ENCODE measurements at regions not wholly inside any gene's neighbourhood (a gene's known extent, or its start where the extent isn't known, plus 50 kb on each side); places are given as distances from the start of the nearest gene placed in this dataset.

DNA sequence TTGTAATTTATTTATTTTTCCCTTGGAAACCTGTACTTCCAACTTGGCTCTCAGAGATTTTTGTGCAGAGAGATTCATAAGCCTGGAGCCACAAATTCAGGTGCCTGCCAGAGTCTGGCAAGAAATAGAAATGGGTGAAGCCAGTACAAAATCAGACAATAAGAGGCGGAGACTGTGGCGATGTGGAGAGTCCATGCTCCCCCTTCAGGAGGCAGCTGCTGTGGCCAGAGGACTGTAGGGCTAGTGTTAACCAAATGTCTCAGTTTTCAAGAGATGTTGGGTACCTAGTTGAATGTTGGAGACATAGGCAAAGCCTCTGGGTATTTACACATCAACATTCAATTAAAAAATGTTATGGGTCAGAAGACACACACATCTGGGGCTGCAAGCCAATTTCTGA is 208.6 kb downstream of the PSAT1 start:
- DNase-seq (ENCODE audit: low spot score): no peak

DNA sequence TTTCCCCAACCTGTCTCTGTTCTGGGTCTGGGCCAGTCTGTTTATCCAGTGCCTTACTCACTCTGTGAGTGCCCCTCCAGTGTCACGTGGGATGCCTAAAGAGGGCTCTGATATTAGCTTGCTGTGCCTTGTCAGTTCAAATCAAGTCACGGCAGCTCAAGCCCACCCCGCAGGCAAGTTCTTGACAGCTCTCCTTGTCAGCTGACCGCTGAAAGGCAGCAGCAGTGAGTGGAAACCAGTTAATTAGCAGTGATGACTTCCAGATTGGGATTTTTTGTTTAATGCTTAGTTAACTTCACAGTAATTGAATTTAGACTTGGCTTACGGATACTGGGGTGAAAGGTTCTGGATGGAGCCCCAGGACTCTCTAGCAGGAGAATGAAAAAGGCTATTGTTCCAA is 210.1 kb downstream of the PSAT1 start:
- no peak for DNase-seq (ENCODE audit: low spot score)

DNA sequence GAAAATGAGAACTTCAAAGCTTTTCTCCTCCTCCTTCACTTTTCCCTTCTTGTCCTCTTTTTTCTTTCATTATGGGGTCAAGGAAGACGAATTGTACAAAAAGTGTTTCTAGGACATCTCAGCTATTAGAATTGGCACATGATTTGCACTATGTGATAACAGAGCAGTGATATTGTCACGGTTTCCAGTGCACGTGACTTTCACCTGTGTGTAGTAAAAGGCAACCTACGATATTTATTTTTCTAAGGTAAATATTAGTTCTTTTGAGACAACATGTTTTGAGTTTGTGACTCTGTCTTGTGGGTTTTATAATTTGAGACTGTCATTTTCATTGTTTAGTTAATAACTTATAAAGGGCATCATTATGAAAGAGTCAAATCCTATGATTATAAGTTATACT is 213.1 kb downstream of the PSAT1 start:
- DNase-seq (ENCODE audit: low spot score): no peak

DNA sequence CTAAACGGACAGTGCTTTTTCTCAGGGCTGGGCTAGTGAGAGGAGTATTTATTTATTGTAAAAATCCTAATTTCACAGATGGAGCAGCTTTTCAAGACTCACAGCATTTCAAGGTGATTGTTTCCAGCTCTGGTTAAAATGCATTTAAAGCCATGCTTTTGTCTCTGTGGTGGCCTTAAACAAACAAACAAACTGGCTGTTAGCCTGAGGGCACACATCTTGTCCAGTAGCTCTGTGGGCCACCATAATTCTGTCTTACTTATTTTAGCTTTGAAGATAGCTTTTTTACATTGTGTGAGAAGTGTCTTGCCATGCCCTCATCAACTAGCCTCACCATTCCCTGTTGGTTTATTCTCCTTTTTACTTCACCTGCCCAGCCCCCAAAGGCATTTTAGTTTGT is 218.2 kb downstream of the PSAT1 start:
- DNase-seq (ENCODE audit: low spot score): no peak

DNA sequence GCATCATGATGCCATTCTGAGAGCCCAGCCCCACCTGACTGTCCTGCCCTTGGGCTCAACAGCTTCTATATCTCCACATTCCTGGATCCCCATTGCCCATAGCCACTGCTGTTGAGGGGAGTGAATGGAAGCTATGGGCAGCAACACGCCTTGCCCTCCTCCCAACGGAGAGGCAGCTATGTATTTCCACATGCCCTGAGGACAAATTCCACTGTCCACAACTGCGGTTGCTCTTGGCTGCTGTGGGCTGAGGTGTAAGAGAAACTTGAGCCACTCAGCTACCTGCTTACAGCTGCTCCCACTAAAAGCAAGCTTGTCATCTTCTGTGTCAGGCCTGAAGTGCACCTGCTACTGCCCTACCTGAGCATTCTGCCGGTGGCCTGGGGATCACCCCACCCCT is 222.9 kb downstream of the PSAT1 start:
- no peak for DNase-seq (ENCODE audit: low spot score)

DNA sequence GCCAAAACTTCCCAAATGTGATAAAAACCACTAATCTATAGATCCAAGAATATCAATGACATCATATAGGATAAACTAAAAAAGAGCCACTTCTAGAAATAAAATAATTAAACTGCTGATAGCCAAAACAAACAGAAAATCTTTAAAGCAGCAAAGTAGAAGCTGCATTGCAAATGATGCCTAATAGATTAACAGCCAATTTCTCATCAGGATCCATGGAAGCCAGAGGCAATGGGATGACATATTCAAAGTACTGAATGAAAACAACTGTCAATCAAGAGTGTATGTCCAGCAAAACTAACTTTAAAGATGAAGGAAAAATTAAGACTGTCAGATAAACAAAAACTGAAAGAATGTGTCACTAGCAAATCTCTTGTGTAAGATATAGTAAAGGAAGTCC is 224.8 kb downstream of the PSAT1 start:
- DNase-seq (ENCODE audit: low spot score): no peak

DNA sequence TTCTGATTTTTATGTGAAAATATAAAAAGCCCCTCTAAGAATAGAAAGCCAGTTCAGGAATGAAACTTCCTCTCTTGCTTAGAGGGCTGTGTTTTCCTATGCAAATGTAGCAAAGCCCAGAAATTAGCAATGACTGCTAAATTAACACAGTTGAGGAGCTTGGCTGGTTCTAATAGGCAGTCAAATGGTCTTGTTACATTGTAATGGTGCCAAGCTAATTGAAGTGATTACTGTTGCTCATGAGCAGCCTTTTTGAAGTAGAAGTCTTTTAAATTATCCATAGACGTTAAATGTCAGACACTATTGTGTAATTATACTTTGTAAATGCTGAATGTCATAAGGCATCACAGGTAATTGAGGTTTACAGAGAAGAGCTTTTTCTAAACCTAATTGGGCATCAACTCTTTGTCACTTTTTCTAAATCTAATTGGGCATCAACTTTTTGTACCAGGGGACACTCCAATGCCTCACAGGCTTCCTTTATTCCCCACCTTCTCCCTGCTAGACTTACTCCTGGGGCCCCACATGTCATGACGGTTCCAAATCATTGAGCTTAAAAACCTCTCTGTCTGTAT is 229.1 kb downstream of the PSAT1 start:
- DNase-seq (ENCODE audit: low spot score): no peak

DNA sequence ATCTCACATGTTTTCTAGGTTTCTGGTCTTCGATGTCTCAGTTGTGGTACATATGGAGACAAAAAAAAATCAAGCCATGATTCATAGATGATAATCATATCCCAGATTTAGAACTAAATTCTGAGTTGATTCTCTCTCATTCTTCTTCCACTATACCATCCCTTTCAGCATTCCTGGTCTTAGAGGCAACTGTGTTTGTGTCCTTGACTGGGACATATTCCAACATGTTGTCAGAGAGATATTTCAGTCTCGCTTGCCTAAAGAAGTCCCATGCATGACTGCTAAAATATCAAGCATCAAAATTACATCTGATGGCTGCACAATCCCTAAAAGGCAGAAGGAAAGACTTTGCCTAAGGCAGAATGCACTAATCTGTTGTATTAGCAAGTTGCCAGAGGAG is 236.6 kb downstream of the PSAT1 start:
- no peak for DNase-seq (ENCODE audit: low spot score)

DNA sequence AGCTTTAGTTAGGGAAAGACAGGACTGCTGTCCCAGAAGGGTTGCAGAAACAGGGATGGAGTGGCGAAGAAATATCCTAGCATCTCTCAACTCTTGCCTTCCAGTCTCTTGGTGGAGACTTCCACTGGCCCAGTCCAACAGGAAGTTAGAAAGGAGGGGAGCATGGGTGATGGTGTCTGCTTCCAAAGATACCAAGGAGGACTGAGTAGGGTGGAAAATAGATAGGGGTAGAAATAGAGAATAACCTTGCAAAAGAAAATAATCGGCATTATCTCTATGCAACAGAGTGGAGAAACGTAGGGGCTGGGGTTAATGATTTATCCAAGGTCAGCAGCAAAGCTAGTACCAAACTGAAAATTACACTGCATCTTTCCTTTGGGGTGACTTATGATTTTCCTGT is 242.3 kb downstream of the PSAT1 start:
- DNase-seq (ENCODE audit: low spot score): no peak

DNA sequence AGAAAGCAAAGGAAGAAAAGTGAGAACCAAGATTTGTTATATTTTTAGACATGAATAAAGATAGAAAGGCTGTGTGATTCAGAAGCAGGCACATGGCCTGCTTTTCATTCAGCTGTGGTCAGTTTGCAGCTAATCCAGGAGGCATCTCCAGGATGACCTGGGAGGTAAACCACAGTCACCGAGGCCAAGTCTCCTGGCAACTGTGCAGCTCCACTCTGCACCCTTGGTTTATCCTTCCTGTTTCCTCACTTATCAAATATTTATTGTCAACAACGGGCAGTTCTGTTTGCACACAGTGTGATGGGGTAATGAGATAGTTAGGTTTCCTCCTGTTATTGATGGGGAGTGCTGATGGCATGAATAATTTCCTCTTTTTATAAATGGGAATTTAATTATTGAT is 243.0 kb downstream of the PSAT1 start:
- peak; percentile 32 for DNase-seq (ENCODE audit: low spot score)

DNA sequence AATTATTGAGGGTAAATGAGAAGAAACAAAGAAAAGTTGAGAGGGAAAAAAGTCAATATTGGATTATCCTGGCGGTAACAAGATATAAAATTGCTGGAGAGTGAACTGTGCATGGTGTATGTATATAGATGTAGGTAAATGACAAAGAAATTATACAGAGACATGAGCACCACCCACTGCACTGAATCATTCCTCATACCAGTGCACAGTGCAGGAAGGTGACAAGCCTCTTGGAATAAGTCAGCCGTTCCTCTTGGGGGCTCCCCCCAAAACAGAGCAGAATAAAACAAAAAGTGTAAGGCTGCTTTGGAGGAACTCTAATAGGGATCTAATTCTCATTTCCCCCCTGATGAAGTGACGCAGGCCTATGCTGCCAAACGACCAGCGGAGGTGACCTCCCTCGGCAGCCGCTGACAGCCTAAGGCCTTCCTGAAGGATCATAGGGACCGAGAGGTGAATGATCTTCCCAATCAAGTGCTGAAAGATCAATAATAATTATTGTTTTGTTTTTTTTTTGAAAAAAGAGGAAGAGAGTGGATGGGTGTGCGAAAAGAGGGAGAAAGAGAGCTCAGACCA is 245.0 kb downstream of the PSAT1 start:
- DNase-seq (ENCODE audit: low spot score): no peak

DNA sequence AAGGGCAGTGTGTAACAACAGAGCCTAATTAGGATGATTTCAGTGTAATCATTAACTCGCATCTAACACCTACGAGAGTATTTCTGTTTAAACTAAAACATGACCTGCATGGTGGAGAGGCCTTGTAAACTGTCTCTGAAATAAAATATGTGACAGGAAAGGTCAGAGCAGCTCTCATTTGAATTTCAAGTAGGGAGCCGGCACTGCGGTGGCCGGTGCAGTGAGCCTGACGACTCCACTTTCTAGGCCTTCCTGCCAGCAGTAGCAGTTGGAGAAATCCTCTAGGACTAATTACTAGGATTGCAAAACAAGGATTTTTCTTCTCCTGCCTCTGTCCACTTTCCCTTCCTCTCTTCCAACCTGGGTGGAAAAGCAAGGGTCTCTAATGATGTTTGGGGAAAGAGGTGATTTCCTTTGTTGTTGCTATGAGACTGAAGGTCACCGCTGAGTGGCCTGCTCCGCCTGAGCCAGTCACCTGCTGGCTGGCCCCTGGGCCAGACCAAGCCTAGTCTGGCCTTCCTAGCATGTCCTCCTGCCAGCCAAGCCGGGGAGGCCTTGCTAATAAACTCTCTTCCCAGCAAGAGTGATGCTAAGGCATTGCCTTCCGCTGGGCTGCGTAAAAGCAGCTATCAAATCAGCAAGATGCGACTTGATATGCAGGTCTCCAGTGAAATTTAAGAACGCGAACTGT is 245.7 kb downstream of the PSAT1 start:
- no peak for DNase-seq (ENCODE audit: low spot score)

DNA sequence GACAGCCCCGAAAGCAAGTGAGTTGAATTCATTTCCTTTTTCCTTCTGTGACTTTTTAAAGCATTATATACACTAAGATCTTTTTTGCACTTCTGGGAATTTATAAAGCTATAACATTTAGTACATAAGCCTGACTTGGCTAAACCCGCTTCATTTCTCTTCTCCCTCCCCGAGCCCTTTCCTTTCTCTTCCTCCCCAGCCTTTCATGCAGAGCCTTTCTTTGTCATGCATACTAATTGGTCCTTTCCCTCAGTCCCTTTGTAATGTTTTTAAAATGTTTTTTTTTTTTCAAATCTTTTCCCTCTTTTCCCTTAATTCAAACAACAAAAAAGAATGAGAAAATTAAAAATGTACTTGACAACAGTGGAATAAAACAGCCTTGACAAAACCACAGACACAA is 246.4 kb downstream of the PSAT1 start:
- DNase-seq (ENCODE audit: low spot score): no peak

DNA sequence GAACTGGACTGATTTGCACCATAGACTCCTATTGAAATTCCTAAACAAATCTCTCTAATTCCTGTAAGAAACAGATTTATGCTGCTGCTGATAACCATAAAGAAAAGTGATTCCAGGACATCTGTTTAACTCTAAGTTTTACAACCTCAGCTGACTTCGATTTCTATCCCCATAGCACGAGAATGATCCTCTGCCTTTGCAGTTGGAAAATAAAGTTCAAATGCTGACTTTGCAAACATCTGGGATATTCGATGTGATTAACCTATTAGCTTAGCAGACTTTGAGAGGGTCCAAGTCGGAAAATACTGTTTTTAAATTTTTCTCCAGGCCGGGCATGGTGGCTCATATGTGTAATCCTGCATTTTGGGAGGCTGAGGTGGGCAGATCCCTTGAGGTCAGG is 247.3 kb downstream of the PSAT1 start:
- no peak for DNase-seq (ENCODE audit: low spot score)

DNA sequence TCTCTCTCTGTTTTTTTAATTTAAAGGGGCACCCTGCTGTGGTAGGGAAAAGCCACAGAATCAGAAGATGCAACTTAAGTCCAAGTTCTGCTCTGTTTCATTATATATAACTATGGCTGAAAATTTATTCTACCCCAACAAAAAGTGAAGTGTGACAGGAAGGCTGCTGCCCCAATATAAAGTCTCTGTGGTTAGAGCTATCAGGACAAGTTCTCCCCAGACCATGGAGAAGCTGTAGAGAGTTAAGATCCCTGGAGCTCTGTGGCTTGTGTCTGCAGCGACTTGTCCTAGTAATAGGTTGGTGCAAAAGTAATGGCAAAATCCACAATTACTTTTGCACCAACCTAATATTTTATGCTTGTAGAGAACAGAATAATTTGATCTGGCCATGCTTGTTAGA is 250.9 kb downstream of the PSAT1 start:
- no peak for DNase-seq (ENCODE audit: low spot score)

DNA sequence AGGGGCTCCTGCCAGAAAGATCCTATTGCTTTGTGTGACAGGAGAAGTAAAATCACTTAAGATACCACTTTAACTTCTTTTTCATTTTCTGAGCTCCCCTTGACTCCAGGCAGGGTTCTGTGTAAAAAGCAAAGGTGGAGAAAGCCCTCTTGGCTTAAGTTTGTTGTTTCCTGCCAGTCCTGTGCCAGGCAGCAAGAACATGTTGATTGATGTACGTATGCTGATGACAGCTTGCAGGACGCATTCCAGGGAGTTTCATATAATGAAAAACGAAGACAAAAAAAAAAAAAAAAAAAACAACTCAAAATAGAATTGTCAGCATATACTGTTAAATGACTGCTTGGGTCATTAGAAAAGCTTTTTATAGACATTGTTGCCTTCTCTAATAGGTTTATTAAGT is 251.7 kb downstream of the PSAT1 start:
- DNase-seq (ENCODE audit: low spot score): no peak

DNA sequence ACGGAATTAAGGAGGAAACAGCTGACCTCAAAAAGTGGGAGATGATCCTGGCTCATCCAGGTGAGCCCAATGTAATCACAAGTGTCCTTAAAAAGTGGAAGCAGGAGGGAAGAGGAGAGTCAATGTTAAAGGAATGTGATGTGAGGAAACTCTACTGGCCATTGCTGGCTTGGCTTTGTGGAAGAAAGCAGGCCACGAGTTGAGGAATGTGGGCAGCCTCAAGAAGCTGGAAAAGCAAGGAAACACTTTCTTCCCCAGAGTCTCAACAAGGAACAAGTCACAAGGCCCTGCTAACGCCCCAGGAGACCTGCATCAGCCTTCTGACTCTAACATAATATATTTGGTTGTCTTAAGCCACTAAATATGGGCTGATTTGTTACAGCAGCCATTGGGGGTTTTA is 252.8 kb downstream of the PSAT1 start:
- DNase-seq (ENCODE audit: low spot score): no peak

DNA sequence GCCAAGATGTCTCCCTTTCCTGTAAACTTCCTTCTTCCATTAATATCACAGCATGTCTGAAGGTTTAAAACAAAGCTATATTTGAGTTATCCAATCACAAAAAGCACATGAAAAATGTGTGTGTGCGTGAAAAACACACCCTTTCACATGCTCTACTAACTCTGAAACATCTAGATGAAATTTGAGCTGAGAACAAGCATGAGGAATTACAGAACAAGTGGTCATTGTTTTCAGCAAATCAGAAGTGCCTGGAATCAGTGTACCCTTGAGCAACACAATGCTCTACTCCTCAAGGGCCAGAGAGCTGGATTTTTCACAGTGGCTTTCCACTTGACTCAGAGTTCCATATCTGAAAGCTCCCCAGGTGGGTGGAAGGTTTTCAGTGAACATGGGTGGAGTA is 255.9 kb downstream of the PSAT1 start:
- DNase-seq (ENCODE audit: low spot score): no peak

DNA sequence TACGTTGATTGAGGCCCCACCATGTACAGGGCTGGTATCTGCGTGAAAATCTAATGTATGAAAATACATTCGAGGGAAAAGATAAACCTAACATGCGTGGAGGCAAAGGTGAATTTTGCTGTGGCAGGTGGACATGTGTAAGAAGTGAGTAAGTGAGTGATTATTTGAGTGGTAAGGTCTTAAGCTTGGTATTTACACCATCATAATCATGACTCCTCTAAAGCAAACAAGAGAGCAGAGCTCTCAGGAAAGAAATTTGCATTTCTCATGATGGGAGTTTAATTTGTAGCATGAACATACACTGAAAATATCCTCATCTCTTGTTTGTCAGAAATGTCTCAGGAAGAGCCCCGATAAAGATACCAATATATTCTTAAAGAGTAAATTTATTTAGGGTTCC is 260.6 kb downstream of the PSAT1 start:
- DNase-seq (ENCODE audit: low spot score): no peak

DNA sequence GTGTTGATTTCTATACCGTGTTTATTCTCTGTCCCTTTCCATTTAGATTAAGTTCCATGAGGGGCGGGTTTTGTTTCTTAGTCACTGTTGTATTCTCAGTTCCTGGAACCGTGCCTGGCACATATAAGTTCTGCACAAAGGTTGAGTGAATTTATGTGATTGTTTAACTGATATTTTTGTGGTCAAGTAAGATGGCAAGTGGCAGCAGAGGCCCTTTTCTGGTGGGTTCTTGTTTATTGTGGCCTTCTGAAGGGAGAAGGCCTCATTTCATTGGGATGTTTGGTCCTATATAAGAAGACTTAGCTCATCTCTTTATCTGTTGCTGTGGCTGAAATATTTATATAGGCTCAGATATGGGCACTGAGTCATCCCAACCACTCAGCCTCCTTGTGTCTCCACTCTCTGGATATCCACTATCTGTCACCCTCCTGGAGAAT is 262.5 kb downstream of the PSAT1 start:
- DNase-seq (ENCODE audit: low spot score): no peak

DNA sequence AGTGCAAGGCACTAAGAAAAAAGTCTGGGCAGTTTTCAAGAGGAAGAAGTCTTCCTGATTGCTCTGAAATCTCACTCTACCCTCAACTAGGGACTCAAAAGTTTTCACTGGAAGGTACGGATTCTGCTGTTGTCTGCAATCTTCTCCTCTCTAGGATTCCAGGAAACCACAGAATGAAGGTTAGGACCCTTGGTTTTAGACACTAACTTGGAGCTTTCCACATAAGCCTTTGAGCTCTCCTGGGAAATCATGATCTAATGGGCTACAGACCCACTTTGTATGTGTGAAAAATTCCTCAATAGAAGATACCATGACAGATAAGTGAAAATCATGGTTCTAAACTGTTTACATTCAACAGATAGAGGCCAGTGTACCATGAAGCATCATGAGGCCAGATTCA is 265.1 kb downstream of the PSAT1 start:
- no peak for DNase-seq (ENCODE audit: low spot score)

DNA sequence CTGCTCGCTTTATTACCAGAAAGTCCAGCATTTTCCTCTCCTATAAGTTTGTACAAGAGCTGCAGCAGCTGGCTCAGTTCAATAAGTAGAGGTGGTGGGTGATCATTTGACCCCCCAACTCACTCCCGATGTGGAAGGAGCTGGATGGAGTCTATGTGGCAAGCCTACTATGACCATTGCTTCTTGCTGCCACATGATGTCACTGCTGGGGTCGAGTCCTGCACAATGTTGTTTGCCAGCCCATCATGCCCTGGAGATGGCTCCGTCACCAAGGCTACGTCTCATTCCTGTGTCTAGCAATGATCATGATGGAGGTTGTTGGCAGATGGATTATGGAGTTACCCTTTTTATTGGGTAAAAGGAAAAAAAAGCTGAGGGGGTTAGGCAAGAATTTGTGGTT is 266.3 kb downstream of the PSAT1 start:
- no peak for DNase-seq (ENCODE audit: low spot score)

DNA sequence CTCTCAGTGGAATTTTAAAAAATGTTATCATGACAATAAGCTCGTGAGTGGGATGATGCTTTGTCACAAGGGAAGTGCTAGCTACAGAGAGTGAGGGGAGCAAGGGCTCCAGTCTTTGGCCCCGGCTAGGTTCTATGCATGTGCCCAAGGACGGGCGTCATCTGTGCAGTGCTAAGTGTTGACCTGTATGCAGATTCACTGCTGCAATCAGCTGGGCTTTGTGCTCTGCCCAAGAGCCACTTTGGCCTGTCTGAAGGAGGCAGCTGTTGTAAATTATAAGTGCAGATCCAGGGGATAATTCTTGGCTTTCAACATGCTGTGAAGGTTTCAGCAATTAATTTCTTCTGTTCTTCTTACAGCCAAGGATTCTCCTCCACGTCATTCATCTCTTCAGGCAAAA is 268.6 kb downstream of the PSAT1 start:
- no peak for DNase-seq (ENCODE audit: low spot score)

DNA sequence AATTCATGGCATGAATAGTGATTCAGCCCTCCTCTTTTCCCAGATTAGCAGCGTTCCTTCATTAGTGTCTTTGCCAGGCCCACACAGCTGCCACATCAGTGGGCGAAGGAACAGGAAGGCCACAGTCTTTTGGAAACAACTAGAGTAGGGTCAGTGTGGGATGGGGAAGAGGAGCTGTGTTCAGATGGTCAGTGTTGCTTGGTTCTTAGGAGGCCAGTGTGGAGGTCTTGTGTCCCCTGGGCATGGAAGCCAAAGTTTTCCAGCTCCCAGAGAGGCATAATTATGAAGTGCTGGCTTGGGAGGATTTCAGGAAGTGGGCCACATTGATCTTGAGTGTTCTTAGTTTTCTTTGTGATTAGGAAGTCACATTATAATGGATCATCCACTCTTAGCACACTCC is 269.6 kb downstream of the PSAT1 start:
- no peak for DNase-seq (ENCODE audit: low spot score)
